ENCODE measurements at regions not wholly inside any gene's neighbourhood (a gene's known extent, or its start where the extent isn't known, plus 50 kb on each side); places are given as distances from the start of the nearest gene placed in this dataset.

DNA sequence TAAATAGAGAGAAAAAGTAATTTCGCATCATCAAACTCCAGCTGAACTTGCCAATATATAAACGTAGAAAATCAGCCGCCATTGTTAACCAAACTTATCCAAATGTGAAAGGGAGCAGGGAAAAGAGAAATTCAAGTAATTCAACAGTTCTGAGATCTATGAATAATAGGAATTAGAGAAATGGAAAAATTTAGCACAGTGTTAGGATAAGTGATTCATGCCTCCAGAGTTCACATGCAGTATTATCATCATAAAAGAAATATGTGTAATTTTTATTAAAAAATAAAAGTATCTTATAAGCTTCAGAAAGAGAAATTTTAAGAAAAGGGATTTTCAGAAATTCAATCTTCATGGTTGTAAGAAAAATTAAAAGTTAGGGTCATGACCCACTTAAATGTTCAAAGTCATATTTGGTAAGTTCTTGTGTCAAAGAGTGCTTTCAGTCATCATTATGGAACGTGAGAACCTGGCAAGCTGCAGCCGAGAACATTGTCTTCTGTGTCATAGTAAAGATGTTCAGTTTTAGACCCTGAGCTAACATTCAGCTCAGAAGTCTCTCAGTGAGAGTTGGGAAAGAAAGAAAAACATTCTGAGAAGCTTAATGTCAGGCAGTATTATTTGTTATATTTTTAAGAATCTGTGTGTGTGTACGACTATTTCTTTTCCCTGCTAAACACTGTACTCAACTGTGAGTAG, 414.3 kb upstream of the RGPD4 start:
- Histone ChIP-seq H3K36me3 (ENCODE audit: insufficient read depth, low read length) (no peaks in the 10 kb centered on the region), H3K4me3 (ENCODE audit: low read length) (no peak overlapping the region), H3K9me2 (ENCODE audit: insufficient read depth, low read length) (no peaks in the 10 kb centered on the region), H3K79me2 (replicated peaks; ENCODE audit: insufficient read depth, low read length) (no peaks in the 10 kb centered on the region), H3K27ac (ENCODE audit: low read length) (no peak overlapping the region), H3K27me3 (ENCODE audit: insufficient read depth, low read depth, low read length) (no peaks in the 10 kb centered on the region), H4K20me1 (ENCODE audit: insufficient read depth) (no peaks in the 10 kb centered on the region), H2AFZ (ENCODE audit: low read depth, low read length) (no peak overlapping the region), H3K9ac (ENCODE audit: low read length) (no peak overlapping the region), H3K9me3 (ENCODE audit: low read length) (no peaks in the 10 kb centered on the region), H3K4me2 (ENCODE audit: low read length) (no peak overlapping the region), H3F3A (ENCODE audit: insufficient read depth, low read length, poor library complexity, severe bottlenecking) (no peaks in the 10 kb centered on the region)
- TF ChIP-seq MXI1 (conservative IDR thresholded peaks at IDR 0.05; ENCODE audit: poor library complexity, severe bottlenecking), result no peak
- no peak for TF ChIP-seq RAD21 (conservative IDR thresholded peaks at IDR 0.05)
- no peak for TF ChIP-seq POLR2AphosphoS5 (IDR thresholded peaks at IDR 0.05)
- no peak for TF ChIP-seq EZH2 (IDR thresholded peaks at IDR 0.05; ENCODE audit: borderline replicate concordance, insufficient read depth, low read length, poor library complexity, severe bottlenecking)
- no peak for TF ChIP-seq SMC3 (conservative IDR thresholded peaks at IDR 0.05; ENCODE audit: poor library complexity)

DNA sequence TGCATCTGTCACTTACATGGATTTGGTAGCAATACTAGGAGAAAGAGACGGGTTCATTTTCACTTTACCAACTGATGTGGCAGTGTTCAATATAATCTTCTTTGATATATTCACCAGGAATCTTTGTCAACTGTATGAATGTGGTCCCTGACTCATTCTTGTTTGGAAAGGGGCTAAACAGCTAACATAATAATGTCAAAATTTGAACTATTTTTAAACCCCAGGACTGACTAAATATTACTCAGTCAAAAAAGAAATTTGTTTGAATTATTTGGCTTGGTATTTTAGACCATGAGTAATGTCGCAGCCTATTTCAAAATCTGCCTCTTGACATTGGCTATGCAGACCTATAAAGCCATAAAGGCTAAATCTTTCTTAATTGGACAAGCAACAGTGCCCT, 413.7 kb upstream of the RGPD4 start:
- Histone ChIP-seq H3K9me3 (ENCODE audit: low read length) (no peaks in the 10 kb centered on the region), H3K4me3 (ENCODE audit: low read length) (no peak overlapping the region), H3K4me2 (ENCODE audit: low read length) (no peak overlapping the region), H3K27me3 (ENCODE audit: insufficient read depth, low read depth, low read length) (no peaks in the 10 kb centered on the region), H2AFZ (ENCODE audit: low read depth, low read length) (no peak overlapping the region), H3K36me3 (ENCODE audit: insufficient read depth, low read length) (no peaks in the 10 kb centered on the region), H4K20me1 (ENCODE audit: insufficient read depth) (no peaks in the 10 kb centered on the region), H3K27ac (ENCODE audit: low read length) (no peak overlapping the region), H3K9me2 (ENCODE audit: insufficient read depth, low read length) (no peaks in the 10 kb centered on the region), H3K9ac (ENCODE audit: low read length) (no peak overlapping the region), H3F3A (ENCODE audit: insufficient read depth, low read length, poor library complexity, severe bottlenecking) (no peaks in the 10 kb centered on the region), H3K79me2 (replicated peaks; ENCODE audit: insufficient read depth, low read length) (no peaks in the 10 kb centered on the region)
- TF ChIP-seq, protein P1, sequence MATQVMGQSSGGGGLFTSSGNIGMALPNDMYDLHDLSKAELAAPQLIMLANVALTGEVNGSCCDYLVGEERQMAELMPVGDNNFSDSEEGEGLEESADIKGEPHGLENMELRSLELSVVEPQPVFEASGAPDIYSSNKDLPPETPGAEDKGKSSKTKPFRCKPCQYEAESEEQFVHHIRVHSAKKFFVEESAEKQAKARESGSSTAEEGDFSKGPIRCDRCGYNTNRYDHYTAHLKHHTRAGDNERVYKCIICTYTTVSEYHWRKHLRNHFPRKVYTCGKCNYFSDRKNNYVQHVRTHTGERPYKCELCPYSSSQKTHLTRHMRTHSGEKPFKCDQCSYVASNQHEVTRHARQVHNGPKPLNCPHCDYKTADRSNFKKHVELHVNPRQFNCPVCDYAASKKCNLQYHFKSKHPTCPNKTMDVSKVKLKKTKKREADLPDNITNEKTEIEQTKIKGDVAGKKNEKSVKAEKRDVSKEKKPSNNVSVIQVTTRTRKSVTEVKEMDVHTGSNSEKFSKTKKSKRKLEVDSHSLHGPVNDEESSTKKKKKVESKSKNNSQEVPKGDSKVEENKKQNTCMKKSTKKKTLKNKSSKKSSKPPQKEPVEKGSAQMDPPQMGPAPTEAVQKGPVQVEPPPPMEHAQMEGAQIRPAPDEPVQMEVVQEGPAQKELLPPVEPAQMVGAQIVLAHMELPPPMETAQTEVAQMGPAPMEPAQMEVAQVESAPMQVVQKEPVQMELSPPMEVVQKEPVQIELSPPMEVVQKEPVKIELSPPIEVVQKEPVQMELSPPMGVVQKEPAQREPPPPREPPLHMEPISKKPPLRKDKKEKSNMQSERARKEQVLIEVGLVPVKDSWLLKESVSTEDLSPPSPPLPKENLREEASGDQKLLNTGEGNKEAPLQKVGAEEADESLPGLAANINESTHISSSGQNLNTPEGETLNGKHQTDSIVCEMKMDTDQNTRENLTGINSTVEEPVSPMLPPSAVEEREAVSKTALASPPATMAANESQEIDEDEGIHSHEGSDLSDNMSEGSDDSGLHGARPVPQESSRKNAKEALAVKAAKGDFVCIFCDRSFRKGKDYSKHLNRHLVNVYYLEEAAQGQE (IDR thresholded peaks at IDR 0.05; ENCODE audit: borderline replicate concordance), result no peak
- TF ChIP-seq POLR2AphosphoS5 (IDR thresholded peaks at IDR 0.05) (no peak), EP300 (conservative IDR thresholded peaks at IDR 0.05; ENCODE audit: poor library complexity, severe bottlenecking) (no peak), SMC3 (conservative IDR thresholded peaks at IDR 0.05; ENCODE audit: poor library complexity) (no peak), EZH2 (IDR thresholded peaks at IDR 0.05; ENCODE audit: borderline replicate concordance, insufficient read depth, low read length, poor library complexity, severe bottlenecking) (no peak), MXI1 (conservative IDR thresholded peaks at IDR 0.05; ENCODE audit: poor library complexity, severe bottlenecking) (no peak), TAF1 (IDR thresholded peaks at IDR 0.05; ENCODE audit: low read depth) (no peak), RAD21 (conservative IDR thresholded peaks at IDR 0.05) (no peak)
- TF ChIP-seq, protein P2, sequence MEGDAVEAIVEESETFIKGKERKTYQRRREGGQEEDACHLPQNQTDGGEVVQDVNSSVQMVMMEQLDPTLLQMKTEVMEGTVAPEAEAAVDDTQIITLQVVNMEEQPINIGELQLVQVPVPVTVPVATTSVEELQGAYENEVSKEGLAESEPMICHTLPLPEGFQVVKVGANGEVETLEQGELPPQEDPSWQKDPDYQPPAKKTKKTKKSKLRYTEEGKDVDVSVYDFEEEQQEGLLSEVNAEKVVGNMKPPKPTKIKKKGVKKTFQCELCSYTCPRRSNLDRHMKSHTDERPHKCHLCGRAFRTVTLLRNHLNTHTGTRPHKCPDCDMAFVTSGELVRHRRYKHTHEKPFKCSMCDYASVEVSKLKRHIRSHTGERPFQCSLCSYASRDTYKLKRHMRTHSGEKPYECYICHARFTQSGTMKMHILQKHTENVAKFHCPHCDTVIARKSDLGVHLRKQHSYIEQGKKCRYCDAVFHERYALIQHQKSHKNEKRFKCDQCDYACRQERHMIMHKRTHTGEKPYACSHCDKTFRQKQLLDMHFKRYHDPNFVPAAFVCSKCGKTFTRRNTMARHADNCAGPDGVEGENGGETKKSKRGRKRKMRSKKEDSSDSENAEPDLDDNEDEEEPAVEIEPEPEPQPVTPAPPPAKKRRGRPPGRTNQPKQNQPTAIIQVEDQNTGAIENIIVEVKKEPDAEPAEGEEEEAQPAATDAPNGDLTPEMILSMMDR (IDR thresholded peaks at IDR 0.05; ENCODE audit: poor library complexity, severe bottlenecking), result no peak
